ENCODE measurements at regions not wholly inside any gene's neighbourhood (a gene's known extent, or its start where the extent isn't known, plus 50 kb on each side); places are given as distances from the start of the nearest gene placed in this dataset.
"Not testable (repeated sequence)": the region's sequence is repeated elsewhere in the genome, so short reads cannot be mapped to it uniquely, and the experiment has no call there.

DNA sequence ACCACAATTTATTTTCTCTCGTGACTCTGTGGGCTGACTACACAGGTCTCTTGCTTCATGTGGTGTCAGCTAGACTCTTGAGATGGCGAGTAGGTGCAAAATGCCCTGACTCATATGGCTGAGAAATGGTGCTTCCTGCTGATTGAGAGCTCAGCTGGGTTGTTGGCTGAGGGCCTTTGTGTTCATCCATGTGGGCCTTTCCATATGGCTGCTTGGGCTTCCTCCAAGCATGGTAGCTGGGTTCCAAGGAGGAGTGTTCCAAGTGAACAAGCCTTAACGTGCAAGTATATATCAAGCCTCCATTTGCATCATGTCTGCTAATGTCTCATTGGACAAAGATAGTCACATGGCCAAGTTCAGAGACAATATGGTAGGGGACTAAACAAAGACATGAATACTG is 164.0 kb downstream of the PDCD6IP start:
- H3K4me3 Mint-ChIP-seq, result no peak overlapping the region
- intact Hi-C loops (cut with DNase I, micrococcal nuclease), result no loop called here
- ChIA-PET CTCF (no interaction called here), POLR2A (no interaction called here)
- ATAC-seq, result no peak
- no peaks in the 10 kb centered on the region for H3K36me3 Mint-ChIP-seq (ENCODE audit: low read depth)
- H3K4me1 Mint-ChIP-seq, result no peaks in the 10 kb centered on the region
- H3K27ac Mint-ChIP-seq, result no peak overlapping the region
- no peaks in the 10 kb centered on the region for H3K9me3 Mint-ChIP-seq (ENCODE audit: low read depth)
- H3K27me3 Mint-ChIP-seq, result no peaks in the 10 kb centered on the region
- no peak for DNase-seq

DNA sequence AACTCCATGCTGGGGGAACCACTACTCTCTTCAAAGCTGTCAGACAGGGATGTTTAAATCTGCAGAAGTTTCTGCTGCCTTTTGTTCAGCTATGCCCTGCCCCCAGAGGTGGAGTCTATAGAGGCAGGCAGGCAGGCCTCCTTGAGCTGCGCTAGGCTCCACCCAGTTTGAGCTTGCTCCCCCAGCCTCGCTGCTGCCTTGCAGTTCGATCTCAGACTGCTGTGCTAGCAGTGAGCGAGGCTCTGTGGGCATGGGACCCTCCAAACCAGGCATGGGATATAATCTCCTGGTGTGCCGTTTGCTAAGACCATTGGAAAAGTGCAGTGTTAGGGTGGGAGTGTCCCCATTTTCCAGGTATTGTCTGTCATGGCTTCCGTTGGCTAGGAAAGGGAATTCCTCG is 171.8 kb downstream of the PDCD6IP start:
- H3K4me1 Mint-ChIP-seq; H3K27ac Mint-ChIP-seq; intact Hi-C loops (cut with DNase I, micrococcal nuclease); H3K36me3 Mint-ChIP-seq (ENCODE audit: low read depth); H3K9me3 Mint-ChIP-seq (ENCODE audit: low read depth); POLR2A ChIA-PET; DNase-seq; H3K27me3 Mint-ChIP-seq; ATAC-seq; H3K4me3 Mint-ChIP-seq: not testable (repeated sequence)
- CTCF ChIA-PET, result interaction anchor here (0.9 kb wide), 1 partner anchor 16 kb away, joined by 3 read pairs; no protein-coding TSS in a partner anchor

DNA sequence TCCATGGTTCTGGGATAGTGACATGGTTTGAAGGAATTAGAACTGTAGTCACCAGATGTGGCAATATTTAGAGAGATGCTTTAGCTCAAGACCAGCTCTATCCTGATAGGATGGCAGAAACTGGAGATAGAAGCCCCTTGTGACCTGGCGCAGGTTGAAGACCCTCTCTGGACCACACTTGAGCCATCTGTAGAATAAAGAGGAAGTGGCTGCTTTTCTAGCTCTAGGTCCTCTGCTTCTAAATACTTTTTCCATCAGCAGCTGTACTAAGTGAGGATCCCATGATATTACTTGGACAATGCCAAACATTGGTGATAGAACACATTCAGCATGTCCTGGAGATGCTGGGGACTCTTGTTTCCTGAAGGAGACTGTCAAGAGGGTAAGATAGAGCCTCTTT is 172.6 kb downstream of the PDCD6IP start:
- Mint-ChIP-seq H3K4me1 (no peaks in the 10 kb centered on the region), H3K36me3 (ENCODE audit: low read depth) (peaks cover 3% of the 10 kb centered on the region), H3K4me3 (no peak overlapping the region), H3K27ac (no peak overlapping the region), H3K9me3 (ENCODE audit: low read depth) (peaks cover 6% of the 10 kb centered on the region), H3K27me3 (peaks cover 9% of the 10 kb centered on the region)
- intact Hi-C loops (cut with DNase I, micrococcal nuclease), result no loop called here
- ATAC-seq, result no peak
- ChIA-PET CTCF (interaction anchor here (0.9 kb wide), 1 partner anchor 15 kb away, joined by 3 read pairs; no protein-coding TSS in a partner anchor), POLR2A (no interaction called here)
- no peak for DNase-seq

- no peak for ATAC-seq
- no peak for DNase-seq
- Mint-ChIP-seq H3K27me3 (peaks cover 8% of the 10 kb centered on the region), H3K36me3 (ENCODE audit: low read depth) (peaks cover 2% of the 10 kb centered on the region), H3K4me3 (no peak overlapping the region), H3K4me1 (no peaks in the 10 kb centered on the region), H3K27ac (no peak overlapping the region), H3K9me3 (ENCODE audit: low read depth) (peaks cover 5% of the 10 kb centered on the region)
- POLR2A ChIA-PET, result no interaction called here
- intact Hi-C loops (cut with DNase I, micrococcal nuclease), result no loop called here
- CTCF ChIA-PET, result interaction anchor here (0.7 to 0.9 kb wide), 2 partner anchors 18 to 25 kb away, joined by 3 read pairs; no protein-coding TSS in a partner anchor
These were observed 177.0 kb downstream of the PDCD6IP start for GRCh38 chr3:33975463-33975862.

- intact Hi-C loops (cut with DNase I, micrococcal nuclease), result no loop called here
- H3K9me3 Mint-ChIP-seq (ENCODE audit: low read depth), result no peaks in the 10 kb centered on the region
- POLR2A ChIA-PET, result no interaction called here
These were observed 178.8 kb downstream of the PDCD6IP start for GRCh38 chr3:33977227-33977626.

DNA sequence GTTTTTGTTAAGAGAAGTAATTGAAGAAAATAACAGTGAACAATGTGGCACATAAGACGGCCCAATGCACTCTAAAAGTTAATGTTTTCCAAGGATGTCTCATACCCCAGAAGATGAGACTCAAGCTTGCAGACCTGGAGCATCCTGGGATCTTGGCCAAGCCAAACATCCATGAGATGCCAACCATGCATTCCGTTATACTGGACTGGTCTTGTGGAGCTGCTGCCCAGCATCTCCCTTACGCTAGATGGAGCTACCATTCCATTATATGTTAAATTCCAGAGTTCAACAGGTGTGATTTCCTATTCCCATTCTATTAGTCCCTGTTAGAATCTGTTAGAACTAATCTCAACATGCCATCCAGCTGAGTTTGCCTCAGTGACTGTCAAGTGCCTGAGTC is 181.8 kb downstream of the PDCD6IP start:
- Mint-ChIP-seq H3K27ac (no peak overlapping the region), H3K36me3 (ENCODE audit: low read depth) (no peaks in the 10 kb centered on the region), H3K27me3 (no peaks in the 10 kb centered on the region), H3K4me1 (no peaks in the 10 kb centered on the region), H3K9me3 (ENCODE audit: low read depth) (no peaks in the 10 kb centered on the region), H3K4me3 (no peak overlapping the region)
- ChIA-PET POLR2A (no interaction called here), CTCF (interaction anchor here (1.1 kb wide), 1 partner anchor 704 kb away, joined by 3 read pairs; no protein-coding TSS in a partner anchor)
- no peak for DNase-seq
- intact Hi-C loops (cut with DNase I, micrococcal nuclease), result no loop called here
- no peak for ATAC-seq

More at GRCh38 chr3:33977227-33977626, 178.8 kb downstream of the PDCD6IP start:
- CTCF ChIA-PET, result interaction anchor here (0.7 kb wide), 1 partner anchor 1560 kb away, joined by 4 read pairs; no protein-coding TSS in a partner anchor
- H3K36me3 Mint-ChIP-seq (ENCODE audit: low read depth), result no peaks in the 10 kb centered on the region
- no peaks in the 10 kb centered on the region for H3K4me1 Mint-ChIP-seq
- ATAC-seq, result no peak
- no peak for DNase-seq
- H3K27ac Mint-ChIP-seq, result no peak overlapping the region
- peaks cover 4% of the 10 kb centered on the region for H3K27me3 Mint-ChIP-seq
- H3K4me3 Mint-ChIP-seq, result no peak overlapping the region

GRCh38 chr3:33982269-33982798 is 183.9 kb downstream of the PDCD6IP start:
- Mint-ChIP-seq H3K9me3 (ENCODE audit: low read depth) (no peaks in the 10 kb centered on the region), H3K4me3 (no peak overlapping the region), H3K27me3 (no peaks in the 10 kb centered on the region), H3K4me1 (peaks cover 12% of the 10 kb centered on the region), H3K36me3 (ENCODE audit: low read depth) (no peaks in the 10 kb centered on the region), H3K27ac (no peak overlapping the region)
- CTCF ChIA-PET, result no interaction called here
- ATAC-seq (no peak), DNase-seq (no peak)
- POLR2A ChIA-PET, result no interaction called here
- intact Hi-C loops (cut with DNase I, micrococcal nuclease), result no loop called here

- H3K4me1 Mint-ChIP-seq, result peaks cover 12% of the 10 kb centered on the region
- POLR2A ChIA-PET, CTCF ChIA-PET: not testable (repeated sequence)
These were observed 184.5 kb downstream of the PDCD6IP start for GRCh38 chr3:33982949-33983348.

GRCh38 chr3:33989229-33989628 is 190.8 kb downstream of the PDCD6IP start:
- Mint-ChIP-seq H3K4me3 (no peak overlapping the region), H3K4me1 (peaks cover 12% of the 10 kb centered on the region), H3K36me3 (ENCODE audit: low read depth) (no peaks in the 10 kb centered on the region), H3K27ac (no peak overlapping the region), H3K9me3 (ENCODE audit: low read depth) (no peaks in the 10 kb centered on the region), H3K27me3 (peaks cover 2% of the 10 kb centered on the region)
- ChIA-PET CTCF (interaction anchor here (0.6 kb wide), 1 partner anchor 65 kb away, joined by 3 read pairs; no protein-coding TSS in a partner anchor), POLR2A (no interaction called here)
- no peak for DNase-seq
- intact Hi-C loops (cut with DNase I, micrococcal nuclease), result no loop called here
- ATAC-seq, result no peak

More at GRCh38 chr3:33982949-33983348, 184.5 kb downstream of the PDCD6IP start:
- intact Hi-C loops (cut with DNase I, micrococcal nuclease); H3K9me3 Mint-ChIP-seq (ENCODE audit: low read depth); ATAC-seq; H3K4me3 Mint-ChIP-seq; H3K36me3 Mint-ChIP-seq (ENCODE audit: low read depth); DNase-seq; H3K27me3 Mint-ChIP-seq; H3K27ac Mint-ChIP-seq: not testable (repeated sequence)

GRCh38 chr3:33991673-33992072 is 193.2 kb downstream of the PDCD6IP start:
- Mint-ChIP-seq H3K27ac (no peak overlapping the region), H3K9me3 (ENCODE audit: low read depth) (peaks cover 5% of the 10 kb centered on the region), H3K27me3 (peaks cover 2% of the 10 kb centered on the region), H3K4me3 (no peak overlapping the region), H3K4me1 (peaks cover 3% of the 10 kb centered on the region), H3K36me3 (ENCODE audit: low read depth) (no peaks in the 10 kb centered on the region)
- DNase-seq (no peak), ATAC-seq (no peak)
- ChIA-PET CTCF (interaction anchor here (1.0 kb wide), 1 partner anchor 108 kb away, joined by 3 read pairs; no protein-coding TSS in a partner anchor), POLR2A (no interaction called here)
- intact Hi-C loops (cut with DNase I, micrococcal nuclease), result no loop called here

DNA sequence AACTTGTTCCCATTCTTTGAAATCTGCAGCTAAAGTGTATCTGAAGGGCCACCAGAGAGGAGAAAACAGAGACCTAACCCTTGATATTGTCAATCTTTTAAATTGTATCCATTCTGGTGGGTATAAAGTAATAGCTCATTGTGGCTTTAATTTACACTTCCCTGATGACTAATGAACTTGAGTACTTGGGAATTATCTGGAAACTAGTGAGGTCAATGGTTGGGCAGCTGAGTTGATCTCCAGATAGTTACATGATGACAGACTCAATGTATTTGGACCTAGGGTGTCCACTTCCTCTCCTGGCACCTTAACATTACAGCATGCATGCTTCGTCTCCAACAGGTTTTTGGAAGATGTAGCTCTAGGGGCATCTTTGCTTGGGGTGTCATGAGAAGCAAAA is 195.2 kb downstream of the PDCD6IP start:
- ChIA-PET POLR2A (no interaction called here), CTCF (interaction anchor here (1.1 kb wide), 1 partner anchor 19 kb away, joined by 3 read pairs; no protein-coding TSS in a partner anchor)
- Mint-ChIP-seq H3K27me3 (peaks cover 2% of the 10 kb centered on the region), H3K36me3 (ENCODE audit: low read depth) (no peaks in the 10 kb centered on the region), H3K9me3 (ENCODE audit: low read depth) (peaks cover 5% of the 10 kb centered on the region), H3K4me1 (no peaks in the 10 kb centered on the region), H3K4me3 (no peak overlapping the region), H3K27ac (no peak overlapping the region)
- ATAC-seq, result no peak
- no peak for DNase-seq
- intact Hi-C loops (cut with DNase I, micrococcal nuclease), result no loop called here

DNA sequence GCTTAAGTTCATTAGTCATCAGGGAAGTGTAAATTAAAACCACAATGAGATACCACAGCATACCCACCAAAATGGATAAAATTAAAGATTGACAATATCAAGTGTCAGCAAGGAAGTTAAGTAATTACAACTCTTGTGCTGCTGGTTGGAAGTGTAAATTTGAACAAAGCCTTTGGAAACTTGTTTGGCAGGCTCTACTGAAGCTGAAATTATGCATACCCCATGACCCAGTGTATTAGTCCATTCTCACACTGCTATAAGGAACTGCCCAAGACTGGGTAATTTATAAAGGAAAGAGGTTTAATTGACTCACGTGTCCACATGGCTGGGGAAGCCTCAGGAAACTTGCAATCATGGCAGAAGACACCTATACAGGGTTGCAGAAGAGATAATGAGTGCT is 196.1 kb downstream of the PDCD6IP start:
- no peak for ATAC-seq
- H3K27me3 Mint-ChIP-seq, result peaks cover 2% of the 10 kb centered on the region
- H3K4me3 Mint-ChIP-seq, result no peak overlapping the region
- POLR2A ChIA-PET, result no interaction called here
- CTCF ChIA-PET, result no interaction called here
- DNase-seq, result no peak
- intact Hi-C loops (cut with DNase I, micrococcal nuclease), result no loop called here
- no peaks in the 10 kb centered on the region for H3K36me3 Mint-ChIP-seq (ENCODE audit: low read depth)
- H3K9me3 Mint-ChIP-seq (ENCODE audit: low read depth), result peaks cover 5% of the 10 kb centered on the region
- no peak overlapping the region for H3K27ac Mint-ChIP-seq
- no peaks in the 10 kb centered on the region for H3K4me1 Mint-ChIP-seq
